Esophagus squamous epithelium (tissue), 4 donors: ENCODE measurements at regions not wholly inside any gene's neighbourhood (a gene's known extent, or its start where the extent isn't known, plus 50 kb on each side); places are given as distances from the start of the nearest gene placed in this dataset.

ENCODE experiments used
- CTCF ChIP-seq, 6 experiments: fragments of 450-650 bp in 4 of 6; fragments of 200-600 bp in 2 of 6; sonication (generic) in 2 of 6; IDR thresholded peaks; one replicate each; pipeline ENCODE4 v1.5.1; 2016 to 2019; ENCODE audit warnings: antibody characterized with exemption in 6 of 6, mild to moderate bottlenecking in 4 of 6, moderate library complexity in 4 of 6
- POLR2A ChIP-seq, 4 donors: fragments of 450-650 bp; IDR thresholded peaks; one replicate each; pipeline ENCODE4 v1.6.1; 2017; ENCODE audit warnings: antibody characterized with exemption in 4 of 4, mild to moderate bottlenecking in 4 of 4, moderate library complexity in 3 of 4

- peak in 4 of 6 experiments; percentile 27 to 60 (median 48) for TF ChIP-seq CTCF (IDR thresholded peaks at IDR 0.05)
- no peak for TF ChIP-seq POLR2A (IDR thresholded peaks at IDR 0.05)
Measured at GRCh38 chr3:190224863-190225692, 97.2 kb downstream of the CLDN1 start.
